NCI-H2107 (cell line): ENCODE measurements at regions not wholly inside any gene's neighbourhood (a gene's known extent, or its start where the extent isn't known, plus 50 kb on each side); places are given as distances from the start of the nearest gene placed in this dataset.
"Not testable (repeated sequence)": the region's sequence is repeated elsewhere in the genome, so short reads cannot be mapped to it uniquely, and the experiment has no call there.

Experiments used
- DNase-seq: peaks from one replicate; lab custom pipeline; 2025; lab: John Stamatoyannopoulos, UW

DNA sequence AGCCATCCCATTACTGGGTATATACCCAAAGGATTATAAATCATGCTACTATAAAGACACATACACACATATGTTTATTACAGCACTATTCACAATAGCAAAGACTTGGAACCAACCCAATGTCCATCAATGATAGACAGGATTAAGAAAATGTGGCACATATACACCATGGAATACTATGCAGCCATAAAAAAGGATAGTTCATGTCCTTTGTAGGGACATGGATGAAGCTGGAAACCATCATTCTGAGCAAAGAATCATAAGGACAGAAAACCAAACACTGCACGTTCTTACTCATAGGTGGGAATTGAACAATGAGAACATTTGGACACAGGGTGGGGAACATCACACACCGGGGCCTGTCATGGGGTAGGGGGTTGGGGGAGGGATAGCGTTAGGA is 60.3 kb upstream of the NMU start:
- DNase-seq = not testable (repeated sequence)

DNA sequence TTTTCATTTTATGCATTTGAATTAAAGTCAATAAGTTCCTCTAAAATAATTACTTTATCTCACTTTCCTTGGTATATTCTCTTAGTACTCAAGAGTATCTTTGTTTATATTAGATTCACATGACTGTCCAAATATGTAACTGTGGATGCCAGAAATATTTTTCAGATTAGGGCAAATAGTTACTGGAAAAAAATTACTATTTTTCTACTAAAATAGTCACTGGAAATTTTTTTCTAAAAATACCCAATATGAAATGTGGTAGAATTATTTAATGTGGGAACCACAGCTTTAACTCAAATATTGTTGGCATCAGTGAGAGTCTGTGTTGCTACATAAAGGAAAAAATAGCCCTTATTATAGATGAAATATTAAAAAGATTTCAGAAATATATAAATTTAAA is 70.4 kb upstream of the NMU start:
- DNase-seq = no peak

DNA sequence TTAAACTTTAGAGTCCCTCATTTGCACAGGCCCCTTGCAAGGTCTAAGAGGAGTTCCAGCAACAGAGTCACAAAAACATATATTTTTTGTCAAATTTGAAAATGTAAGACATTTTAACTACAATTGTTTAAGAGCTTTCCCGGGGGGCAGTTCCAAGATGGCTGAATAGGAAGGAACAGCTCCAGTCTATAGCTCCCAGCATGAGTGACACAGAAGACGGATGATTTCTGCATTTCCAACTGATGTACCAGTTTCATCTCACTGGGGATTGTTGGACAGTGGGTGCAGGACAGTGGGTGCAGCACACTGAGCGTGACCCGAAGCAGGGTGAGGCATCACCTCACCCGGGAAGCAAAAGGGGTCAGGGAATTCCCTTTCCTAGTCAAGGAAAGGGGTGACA is 71.4 kb upstream of the NMU start:
- DNase-seq = no peak

DNA sequence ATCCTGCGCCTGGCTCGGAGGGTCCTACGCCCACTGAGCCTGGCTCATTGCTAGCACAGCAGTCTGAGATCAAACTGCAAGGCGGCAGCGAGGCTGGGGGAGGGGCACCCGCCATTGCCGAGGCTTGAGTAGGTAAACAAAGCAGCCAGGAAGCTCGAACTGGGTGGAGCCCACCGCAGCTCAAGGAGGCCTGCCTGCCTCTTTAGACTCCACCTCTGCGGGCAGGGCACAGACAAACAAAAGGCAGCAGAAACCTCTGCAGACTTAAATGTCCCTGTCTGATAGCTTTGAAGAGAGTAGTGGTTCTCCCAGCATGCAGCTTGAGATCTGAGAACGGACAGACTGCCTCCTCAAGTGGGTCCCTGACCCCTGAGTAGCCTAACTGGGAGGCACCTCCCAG is 71.9 kb upstream of the NMU start:
- not testable (repeated sequence) for DNase-seq

DNA sequence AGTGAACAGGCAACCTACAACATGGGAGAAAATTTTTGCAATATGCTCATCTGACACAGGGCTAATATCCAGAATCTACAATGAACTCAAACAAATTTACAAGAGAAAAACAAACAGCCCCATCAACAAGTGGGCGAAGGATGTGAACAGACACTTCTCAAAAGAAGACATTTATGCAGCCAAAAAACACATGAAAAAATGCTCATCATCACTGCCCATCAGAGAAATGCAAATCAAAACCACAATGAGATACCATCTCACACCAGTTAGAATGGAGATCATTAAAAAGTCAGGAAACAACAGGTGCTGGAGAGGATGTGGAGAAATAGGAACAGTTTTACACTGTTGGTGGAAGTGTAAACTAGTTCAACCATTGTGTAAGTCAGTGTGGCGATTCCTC is 76.7 kb upstream of the NMU start:
- DNase-seq = not testable (repeated sequence)

DNA sequence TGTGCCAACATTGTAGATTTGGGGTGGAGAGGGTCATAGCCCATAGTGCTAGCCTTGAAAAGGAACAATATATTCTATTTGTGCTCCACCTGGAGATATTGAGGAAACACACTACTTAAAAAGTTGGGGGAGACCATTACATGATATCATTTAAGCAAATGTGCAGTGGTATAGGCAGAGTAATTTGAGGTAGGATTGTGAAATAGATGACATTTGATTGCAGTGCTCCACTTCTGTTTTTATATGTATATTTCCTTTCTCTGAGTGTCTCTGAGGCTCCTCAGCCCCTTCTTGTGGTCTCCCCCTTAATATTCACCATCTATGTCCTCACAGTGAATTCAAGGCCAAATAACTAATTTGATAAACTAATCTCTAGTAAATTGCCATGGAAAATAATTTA is 85.6 kb upstream of the NMU start:
- no peak for DNase-seq

DNA sequence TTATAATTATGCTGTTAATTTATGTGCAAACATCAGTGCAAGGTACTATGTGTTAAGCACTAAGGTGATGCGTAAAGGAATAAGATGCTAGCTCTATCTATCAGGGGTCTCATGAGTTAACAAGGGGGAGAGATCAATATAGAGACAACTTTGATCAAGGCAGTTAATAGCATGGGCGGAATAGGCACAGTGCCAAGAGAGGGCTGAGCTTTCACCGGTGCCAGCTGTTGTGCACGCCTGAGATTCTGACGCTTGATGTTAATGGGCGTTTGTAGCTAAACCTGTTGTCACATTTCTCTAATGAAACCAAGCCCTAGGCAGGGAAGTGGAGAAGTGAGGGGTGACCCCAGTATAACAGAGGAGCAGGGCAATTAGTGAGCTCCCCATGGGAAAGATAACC is 86.0 kb upstream of the NMU start:
- no peak for DNase-seq

DNA sequence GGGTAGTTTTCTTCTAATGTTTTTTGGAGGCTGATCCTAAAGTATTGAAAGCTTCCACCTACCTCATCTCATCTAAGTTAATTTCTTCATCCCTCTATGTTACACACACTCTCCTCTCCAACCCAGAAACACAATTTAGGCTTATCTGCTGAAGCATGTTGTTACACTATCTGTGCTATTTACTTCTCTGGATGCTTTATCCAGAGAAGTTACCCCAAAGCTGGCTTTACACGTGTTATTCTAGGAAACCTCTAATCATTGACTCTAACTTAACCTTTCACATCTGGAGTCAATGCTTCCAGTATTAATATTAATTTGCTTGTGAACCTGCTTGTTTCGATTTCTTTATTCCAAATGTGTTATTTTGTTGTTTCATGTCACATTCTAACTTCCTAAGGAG is 87.3 kb upstream of the NMU start:
- no peak for DNase-seq

DNA sequence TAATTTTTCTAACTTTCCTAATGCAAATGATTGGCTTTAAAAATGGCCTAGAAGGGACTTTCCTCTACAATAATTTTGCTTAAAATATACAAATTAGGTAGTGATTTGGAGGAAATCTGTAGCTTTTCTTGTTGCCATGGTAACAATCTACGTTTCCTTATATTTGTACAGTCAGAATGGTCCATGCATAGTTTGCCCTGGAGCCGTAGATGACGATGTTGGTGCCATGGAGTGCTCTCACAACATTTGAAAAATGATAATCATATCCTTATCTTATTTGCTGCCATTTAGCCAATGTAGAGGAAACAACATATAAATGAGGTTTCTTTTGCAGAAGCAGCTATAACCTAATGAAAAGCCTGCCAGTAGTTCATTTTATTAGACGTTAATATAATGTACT is 89.0 kb upstream of the NMU start:
- no peak for DNase-seq

DNA sequence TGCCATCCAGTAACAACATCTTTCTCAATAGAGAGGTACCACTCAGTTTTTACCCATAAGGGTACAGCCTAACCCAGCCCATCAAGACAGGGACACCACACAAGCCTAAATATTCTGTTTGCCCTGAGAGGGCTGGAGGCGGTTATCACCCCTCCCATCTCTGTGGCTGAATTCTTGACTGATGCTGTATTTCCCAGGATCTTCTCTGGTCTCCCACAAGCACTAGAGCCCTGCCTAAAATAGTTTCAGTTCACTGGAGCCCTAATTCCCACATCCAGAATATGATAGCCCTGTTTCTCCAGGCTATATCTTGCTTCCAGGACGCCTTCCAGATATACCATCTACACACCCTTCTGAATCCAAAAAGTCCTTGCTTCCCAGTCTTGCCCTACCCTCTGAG is 91.6 kb upstream of the NMU start:
- DNase-seq = no peak

DNA sequence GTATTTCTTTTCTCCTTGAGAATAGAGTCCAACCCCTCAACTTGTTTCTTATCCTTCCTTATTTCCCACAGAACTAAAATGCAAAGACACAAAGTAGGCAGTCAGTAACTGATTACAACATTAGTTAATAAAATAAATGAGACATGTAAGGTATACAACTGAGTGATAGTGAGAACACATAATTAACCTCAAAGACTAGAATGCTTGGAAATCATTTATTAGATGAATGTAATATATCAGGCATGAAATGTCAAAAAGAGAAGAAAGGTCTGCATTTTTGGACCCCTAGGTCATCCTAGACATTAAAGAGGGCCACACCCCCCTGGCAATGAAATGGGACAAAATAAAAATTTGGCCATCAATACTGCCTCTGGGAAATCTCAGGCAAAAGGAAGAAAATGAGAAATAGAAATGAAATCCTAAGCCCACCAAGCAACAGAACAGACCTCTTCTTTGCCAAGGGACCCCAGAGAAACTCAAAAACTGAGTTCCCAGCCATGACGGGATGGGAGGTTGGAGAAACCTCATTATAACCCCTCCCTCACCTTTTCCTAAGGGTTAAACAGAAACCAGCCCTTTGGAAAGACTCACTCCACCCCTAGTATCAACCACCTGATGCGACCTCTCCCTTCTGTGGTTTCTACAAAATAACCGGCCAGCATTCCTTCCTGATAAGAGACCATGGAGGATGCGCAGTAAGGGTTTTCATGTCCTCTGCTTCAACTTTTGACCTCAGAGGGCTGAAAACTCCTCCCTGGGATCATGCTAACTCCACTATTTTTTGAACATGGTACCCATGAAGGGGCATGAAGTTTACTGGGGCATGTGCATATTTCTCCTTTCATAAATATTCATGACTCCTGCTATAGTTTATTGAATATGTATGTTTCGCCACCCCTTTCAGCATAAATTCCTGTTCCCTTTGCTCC is 90.0 kb upstream of the EXOC1L start:
- no peak for DNase-seq

DNA sequence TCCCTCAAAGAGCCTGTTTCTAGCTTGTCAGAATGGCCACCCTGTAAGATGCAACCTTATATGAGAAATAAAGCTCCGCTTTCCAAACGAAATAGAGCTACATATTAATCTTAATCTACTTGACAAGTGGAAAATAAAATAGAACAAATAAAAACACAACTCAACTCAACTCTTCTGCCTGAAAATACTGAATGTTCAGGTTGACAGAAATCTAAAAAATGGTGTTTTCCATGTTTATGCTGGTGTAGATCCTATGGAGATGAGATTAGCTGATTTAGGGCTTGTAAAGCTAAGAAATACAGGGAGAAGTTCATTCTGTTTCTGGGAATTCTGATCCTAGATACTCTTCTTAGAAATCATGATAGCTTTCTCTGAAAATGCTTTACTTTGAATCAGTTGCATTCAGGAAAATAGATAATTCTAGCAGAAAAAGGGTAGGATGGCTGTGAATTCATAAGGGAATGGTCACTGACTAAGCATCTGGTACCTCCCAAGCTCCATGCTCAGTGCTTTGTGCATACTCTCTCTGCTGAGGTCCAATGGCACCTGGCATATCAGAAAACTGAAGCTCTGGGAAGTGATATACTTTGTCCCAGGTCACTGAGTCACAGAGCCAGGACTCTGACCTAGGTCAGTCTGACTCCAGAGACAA is 89.2 kb upstream of the EXOC1L start:
- no peak for DNase-seq

DNA sequence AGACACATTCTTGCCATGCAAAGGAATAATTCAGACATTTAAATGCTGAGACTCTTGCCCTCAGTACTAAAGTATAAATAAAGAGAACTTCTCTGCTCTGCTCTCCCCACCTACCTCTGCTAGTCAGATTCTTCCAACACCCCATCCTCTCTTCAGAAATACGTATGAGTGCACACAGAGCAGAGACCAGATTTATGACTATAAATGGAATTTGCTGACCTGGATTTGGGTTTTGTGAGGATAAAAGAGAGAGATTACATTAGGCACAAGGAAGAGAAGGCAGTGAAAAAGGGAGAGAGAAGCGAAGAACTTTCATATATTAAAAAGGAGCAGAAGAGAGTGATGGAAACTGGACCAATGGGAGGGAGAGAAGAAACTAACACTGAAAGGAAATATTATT is 87.6 kb upstream of the EXOC1L start:
- no peak for DNase-seq

DNA sequence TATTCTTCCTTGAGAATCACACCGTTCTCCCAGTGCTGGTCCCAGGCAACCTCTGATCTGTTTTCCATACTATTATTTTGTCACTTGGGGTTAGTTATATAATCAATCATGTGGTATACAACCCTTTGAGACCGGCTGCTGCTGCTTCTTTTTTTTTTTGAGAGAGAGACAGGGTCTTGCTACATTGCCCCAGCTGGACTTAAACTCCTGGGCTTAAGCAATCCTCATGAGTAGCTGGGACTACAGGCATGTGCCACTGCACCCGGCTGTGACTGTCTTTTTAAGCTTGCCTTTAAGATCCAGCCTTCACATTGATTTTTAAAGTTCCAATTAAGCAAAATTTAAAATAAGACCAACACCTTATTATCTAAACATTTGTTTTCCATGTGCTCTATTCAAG is 86.7 kb upstream of the EXOC1L start:
- DNase-seq = no peak

DNA sequence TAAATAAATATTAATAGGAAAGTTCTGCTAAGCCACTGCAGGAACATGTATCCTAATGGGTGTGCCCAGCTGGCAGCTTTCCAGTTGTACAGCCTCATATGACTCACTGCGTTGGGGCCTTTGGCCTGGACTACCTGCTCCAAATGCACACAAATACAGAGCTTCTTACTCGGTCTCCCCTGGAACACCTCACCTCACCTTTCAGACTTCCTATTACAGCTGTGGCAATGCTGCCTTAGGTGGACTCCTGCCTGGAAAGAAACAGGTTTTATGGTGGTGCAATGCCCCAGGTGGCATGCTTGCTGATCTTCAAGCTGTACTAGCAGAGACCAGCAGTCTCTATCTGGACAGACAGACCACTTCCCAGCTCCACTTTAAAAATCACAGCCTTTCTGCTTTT is 85.7 kb upstream of the EXOC1L start:
- no peak for DNase-seq

DNA sequence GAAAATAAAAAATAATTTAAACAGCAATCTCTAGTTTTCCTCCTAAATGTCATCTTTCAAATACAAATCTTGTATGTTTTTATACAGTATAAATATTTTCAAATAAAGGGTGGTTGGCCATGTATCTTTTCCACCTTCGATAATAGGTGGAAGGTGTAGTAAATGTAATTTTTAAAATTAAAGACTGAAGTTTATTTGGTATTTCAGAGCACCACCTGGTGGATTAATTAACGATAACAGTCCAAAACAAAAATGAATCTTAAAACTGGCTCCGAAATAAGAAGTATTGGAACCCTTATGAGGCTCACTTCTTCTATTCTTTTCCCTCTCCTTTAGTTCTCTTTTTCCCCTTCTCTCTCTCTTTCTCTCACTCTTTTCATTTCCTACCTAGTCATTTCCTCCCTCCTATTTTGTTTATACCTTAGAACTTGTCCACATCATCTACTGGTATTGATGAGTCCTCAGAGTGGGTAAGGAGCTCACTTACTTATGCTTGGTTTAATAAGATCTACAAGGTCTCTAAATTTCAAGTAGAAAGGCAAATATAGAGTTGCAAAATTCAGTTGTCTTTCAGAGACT is 82.9 kb upstream of the EXOC1L start:
- no peak for DNase-seq

DNA sequence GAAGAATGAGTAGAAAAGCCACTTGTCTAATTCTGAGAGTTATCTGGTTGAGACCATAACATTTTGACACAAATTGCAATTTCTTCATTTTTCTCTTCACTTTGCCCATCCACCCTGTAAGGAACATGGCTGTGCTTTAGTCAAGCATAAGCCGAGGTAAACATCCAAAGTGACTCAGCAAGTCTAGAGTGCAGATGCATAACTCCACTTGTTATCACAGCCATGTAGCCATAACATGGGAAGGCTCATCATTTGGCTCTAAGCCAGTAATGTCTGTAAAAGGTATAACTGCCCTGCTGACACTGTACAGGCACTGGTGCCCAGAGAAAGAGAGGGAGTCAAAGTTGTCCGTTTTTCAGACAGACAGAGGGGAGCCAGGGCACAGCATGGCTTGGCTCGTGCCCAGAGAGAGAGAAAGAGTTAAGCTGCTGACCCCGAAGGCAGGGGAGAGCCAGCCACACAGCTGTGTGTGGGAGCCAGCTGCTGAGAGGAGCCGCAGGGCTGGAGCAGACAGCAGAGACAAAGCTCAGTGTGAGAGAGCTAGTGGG is 76.9 kb upstream of the EXOC1L start:
- no peak for DNase-seq

DNA sequence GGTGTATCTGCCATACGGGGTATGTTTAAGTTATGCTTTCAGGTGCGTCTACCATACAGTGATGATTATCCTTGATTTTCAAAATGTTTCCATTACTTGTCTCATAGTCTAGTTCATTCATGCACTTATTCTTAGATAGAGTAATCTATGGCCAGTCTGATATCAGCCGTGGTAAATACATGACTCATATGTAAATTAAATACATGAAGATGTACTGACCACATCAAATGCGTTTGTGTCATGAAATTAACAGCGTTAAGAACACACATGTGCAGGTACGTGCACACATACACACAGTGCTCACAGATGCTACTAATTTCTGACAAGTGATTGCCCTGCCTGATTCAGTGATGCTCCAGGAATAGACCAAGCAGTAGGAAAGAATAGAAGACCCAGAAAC is 75.2 kb upstream of the EXOC1L start:
- DNase-seq = no peak

DNA sequence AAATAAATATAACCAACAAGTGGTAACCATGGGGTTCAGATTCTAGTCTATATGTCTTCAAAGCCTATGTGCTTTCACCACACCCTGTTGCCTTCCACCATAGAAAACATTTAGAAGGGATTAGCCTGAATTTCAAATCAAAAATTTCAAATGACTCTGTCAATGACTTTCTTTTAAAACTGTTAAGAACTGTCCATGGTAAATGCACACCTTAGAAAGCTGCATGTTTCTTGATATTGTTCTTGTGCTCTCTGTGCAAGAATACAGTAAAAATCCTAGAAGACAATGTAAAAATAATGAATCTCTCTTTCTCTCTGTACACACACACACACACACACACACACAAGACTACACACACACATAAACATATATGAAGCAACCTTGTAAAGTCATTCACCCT is 74.6 kb upstream of the EXOC1L start:
- no peak for DNase-seq

DNA sequence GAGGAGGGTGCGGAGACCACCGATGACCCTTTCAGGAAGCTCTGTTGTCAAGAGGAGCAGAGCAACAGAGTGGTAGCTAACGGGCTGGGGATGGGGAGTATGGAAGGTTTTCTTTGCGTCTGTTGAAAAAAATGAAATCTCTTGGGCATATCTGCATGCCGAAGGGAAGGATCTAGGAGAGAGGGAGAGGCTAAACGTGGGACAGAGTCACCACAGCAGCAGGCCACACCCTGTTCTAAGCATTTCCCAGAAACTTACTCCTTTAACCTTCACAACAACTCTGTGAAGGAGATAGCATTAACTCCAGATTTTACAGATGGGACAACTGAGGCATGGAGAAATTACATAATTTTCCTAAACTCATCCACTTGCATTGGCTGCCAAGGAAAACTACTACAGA is 71.8 kb upstream of the EXOC1L start:
- DNase-seq = no peak

DNA sequence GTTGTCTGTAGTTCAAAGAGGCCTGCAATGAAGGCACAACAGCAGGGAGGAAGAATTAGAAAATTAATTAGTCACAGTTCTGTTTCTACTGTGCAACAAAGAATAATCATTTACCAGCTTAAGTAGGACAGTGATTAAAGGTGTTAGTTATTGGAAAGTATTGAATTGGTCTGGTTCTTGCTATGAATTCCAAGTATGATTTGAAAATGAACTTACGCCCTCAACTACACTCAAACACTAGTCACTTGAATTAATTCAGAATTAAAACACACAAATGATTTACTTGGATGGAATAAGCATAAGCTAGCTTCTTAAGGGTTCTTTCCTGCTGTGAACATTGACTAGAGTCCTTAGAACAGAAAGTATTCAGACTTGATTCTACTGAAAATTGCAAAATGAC is 69.9 kb upstream of the EXOC1L start:
- DNase-seq = no peak

DNA sequence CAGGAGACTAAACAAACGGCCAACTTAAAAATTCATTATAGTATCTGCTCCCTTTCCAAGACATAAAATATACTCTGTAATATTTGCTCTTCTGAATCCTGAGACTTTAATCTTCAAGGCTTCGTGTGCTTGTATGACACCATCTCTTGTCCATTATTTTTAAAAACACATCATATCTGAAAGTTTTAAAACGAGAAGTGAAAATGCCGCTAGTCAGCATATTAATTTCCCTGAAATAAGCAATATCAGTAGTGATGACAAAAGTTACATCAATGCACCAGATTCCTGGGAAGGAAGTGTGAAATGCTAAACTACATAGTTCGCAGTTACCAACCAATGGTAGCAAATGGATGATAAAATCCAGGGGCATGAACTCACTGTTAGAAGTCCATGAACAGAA is 66.8 kb upstream of the EXOC1L start:
- no peak for DNase-seq

DNA sequence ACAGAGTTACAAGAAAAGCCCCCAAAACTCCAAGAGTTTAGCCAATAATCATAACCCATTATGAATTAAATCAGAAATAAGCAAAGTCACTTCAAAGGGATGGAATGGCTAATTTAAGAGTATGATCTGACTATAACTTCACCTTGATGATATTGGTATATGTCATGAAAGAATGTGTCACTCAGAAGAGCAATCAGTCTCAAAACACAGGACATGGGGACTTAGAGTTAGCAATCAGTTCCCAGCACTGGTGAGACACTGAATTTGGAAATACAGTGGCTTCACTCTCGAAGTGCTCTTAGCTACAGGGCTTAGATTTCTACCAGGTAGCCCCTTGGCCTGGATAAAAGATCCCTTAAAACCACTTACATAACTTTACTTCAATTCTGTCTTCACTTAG is 65.7 kb upstream of the EXOC1L start:
- no peak for DNase-seq
